ENCODE measurements at regions not wholly inside any gene's neighbourhood (a gene's known extent, or its start where the extent isn't known, plus 50 kb on each side); places are given as distances from the start of the nearest gene placed in this dataset.

DNA sequence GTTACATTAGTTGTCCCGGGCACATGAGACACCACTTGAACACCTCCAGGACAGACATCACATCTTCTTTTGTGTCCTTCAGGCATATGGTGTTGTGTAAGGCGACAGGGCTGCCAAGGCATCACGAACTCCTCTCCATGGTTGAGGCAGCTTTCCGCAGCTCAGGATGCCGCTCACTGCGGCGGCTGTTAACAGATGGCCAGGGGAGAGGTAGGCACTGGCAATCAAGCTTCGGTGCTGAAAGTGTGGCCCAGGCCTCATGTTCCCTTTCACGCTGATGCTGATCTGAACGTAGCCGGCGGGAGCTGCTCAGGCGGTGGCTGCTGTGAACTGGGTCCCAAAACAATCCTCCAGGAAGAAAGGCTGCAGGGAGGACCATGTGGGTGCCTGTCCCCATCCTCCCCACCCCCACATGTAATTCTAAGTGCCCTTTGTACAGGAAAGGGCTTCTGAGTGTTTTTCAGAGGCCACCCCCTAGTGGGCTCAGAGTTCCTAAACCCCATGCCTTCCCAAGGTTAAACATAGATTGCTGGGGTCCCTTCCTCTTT is 287.1 kb upstream of the AJAP1 start:
- no peak for TF ChIP-seq POLR2A (IDR thresholded peaks at IDR 0.05)
- TF ChIP-seq, protein P1, sequence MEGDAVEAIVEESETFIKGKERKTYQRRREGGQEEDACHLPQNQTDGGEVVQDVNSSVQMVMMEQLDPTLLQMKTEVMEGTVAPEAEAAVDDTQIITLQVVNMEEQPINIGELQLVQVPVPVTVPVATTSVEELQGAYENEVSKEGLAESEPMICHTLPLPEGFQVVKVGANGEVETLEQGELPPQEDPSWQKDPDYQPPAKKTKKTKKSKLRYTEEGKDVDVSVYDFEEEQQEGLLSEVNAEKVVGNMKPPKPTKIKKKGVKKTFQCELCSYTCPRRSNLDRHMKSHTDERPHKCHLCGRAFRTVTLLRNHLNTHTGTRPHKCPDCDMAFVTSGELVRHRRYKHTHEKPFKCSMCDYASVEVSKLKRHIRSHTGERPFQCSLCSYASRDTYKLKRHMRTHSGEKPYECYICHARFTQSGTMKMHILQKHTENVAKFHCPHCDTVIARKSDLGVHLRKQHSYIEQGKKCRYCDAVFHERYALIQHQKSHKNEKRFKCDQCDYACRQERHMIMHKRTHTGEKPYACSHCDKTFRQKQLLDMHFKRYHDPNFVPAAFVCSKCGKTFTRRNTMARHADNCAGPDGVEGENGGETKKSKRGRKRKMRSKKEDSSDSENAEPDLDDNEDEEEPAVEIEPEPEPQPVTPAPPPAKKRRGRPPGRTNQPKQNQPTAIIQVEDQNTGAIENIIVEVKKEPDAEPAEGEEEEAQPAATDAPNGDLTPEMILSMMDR (IDR thresholded peaks at IDR 0.05), result no peak

All from right lobe of liver (tissue), 4 donors.